OCI-LY3 (cell line): ENCODE measurements at regions not wholly inside any gene's neighbourhood (a gene's known extent, or its start where the extent isn't known, plus 50 kb on each side); places are given as distances from the start of the nearest gene placed in this dataset.

Experiments
- H2AFZ ChIP-seq: fragments of 200-600, 300-600 bp; shearing (Covaris generic); 2 replicates; pipeline ENCODE4 v1.6.0; 2014; ENCODE audit warnings: antibody characterized with exemption, low read depth, low read length
- H3K27ac ChIP-seq: fragments of 200-600, 300-600 bp; sonication (generic); 2 replicates; pipeline ENCODE4 v1.5.1; 2014; ENCODE audit warnings: mild to moderate bottlenecking, low read length, moderate library complexity, mixed read lengths
- H3K27me3 ChIP-seq: fragments of 200-600, 300-600 bp; sonication (generic); 2 replicates; pipeline ENCODE4 v1.6.1; 2014; ENCODE audit warnings: low read depth, low read length, mixed read lengths
- H3K36me3 ChIP-seq: fragments of 200-600, 300-600 bp; sonication (generic); replicated peaks from 2 replicates; pipeline ENCODE3; 2014; ENCODE audit warnings: low read depth, low read length, mixed read lengths
- H3K4me1 ChIP-seq: fragments of 300-600, 200-600 bp; sonication (generic); 2 replicates; pipeline ENCODE4 v1.6.1; 2014; ENCODE audit warnings: low read length, mixed read lengths
- H3K4me2 ChIP-seq: fragments of 200-600, 300-600 bp; sonication (generic); 2 replicates; pipeline ENCODE4 v1.6.1; 2014; ENCODE audit warnings: low read length, mixed read lengths
- H3K4me3 ChIP-seq: fragments of 300-600, 200-600 bp; sonication (generic); 2 replicates; pipeline ENCODE4 v1.5.1; 2014; ENCODE audit warnings: antibody characterized with exemption, mild to moderate bottlenecking, low read length, moderate library complexity
- H3K79me2 ChIP-seq: fragments of 300-600, 200-600 bp; shearing (Covaris generic); 2 replicates; pipeline ENCODE4 v1.6.1; 2014; ENCODE audit warnings: mild to moderate bottlenecking, low read length, mixed read lengths
- H3K9ac ChIP-seq: fragments of 300-600, 200-600 bp; shearing (Covaris generic); 2 replicates; pipeline ENCODE4 v1.6.0; 2014; ENCODE audit warnings: mild to moderate bottlenecking, low read length, moderate library complexity
- H3K9me3 ChIP-seq: fragments of 200-600, 300-600 bp; shearing (Covaris generic); 2 replicates; pipeline ENCODE4 v1.6.1; 2014; ENCODE audit warnings: low read length, mixed read lengths; ENCODE audit not compliant: insufficient read depth
- H4K20me1 ChIP-seq: fragments of 200-600, 300-600 bp; sonication (generic); 2 replicates; pipeline ENCODE4 v1.6.1; 2016; ENCODE audit warnings: low read length, mixed read lengths; ENCODE audit not compliant: insufficient read depth
- CTCF ChIP-seq: fragments of 200-600, 300-600 bp; sonication (generic); IDR thresholded peaks from 2 replicates; pipeline ENCODE4 v1.5.1; 2014; ENCODE audit warnings: antibody characterized with exemption, low read length, low read depth
- EZH2phosphoT487 ChIP-seq: fragments of 200-600 bp; shearing (Covaris generic); IDR thresholded peaks from 2 replicates; pipeline ENCODE4 v1.6.1; 2018; ENCODE audit warnings: antibody characterized with exemption, mixed run types, low read depth

- TF ChIP-seq EZH2phosphoT487, result no peak
- Histone ChIP-seq H3K4me3 (no peak overlapping the region), H4K20me1 (no peaks in the 10 kb centered on the region), H3K79me2 (no peaks in the 10 kb centered on the region), H3K27ac (no peak overlapping the region), H2AFZ (no peak overlapping the region), H3K36me3 (no peaks in the 10 kb centered on the region), H3K27me3 (no peaks in the 10 kb centered on the region), H3K9ac (no peak overlapping the region), H3K4me1 (no peaks in the 10 kb centered on the region), H3K4me2 (no peak overlapping the region), H3K9me3 (no peaks in the 10 kb centered on the region)
Observed at GRCh38 chr14:53758141-53758540, 198.5 kb downstream of the BMP4 start.

GRCh38 chr14:53757732-53758131, 198.9 kb downstream of the BMP4 start:
- Histone ChIP-seq H4K20me1 (no peaks in the 10 kb centered on the region), H3K4me1 (no peaks in the 10 kb centered on the region), H3K4me3 (no peak overlapping the region), H3K27me3 (no peaks in the 10 kb centered on the region), H3K9me3 (no peaks in the 10 kb centered on the region), H3K27ac (no peak overlapping the region), H2AFZ (no peak overlapping the region), H3K79me2 (no peaks in the 10 kb centered on the region), H3K9ac (no peak overlapping the region), H3K36me3 (no peaks in the 10 kb centered on the region), H3K4me2 (no peak overlapping the region)
- TF ChIP-seq EZH2phosphoT487 (no peak), CTCF (no peak)

- no peaks in the 10 kb centered on the region for H3K79me2 ChIP-seq
- no peaks in the 10 kb centered on the region for H3K4me1 ChIP-seq
- no peak overlapping the region for H3K4me3 ChIP-seq
- H3K9ac ChIP-seq, result no peak overlapping the region
- H3K27me3 ChIP-seq, result no peaks in the 10 kb centered on the region
- no peak for TF ChIP-seq CTCF
- no peak for TF ChIP-seq EZH2phosphoT487
- H3K4me2 ChIP-seq, result no peak overlapping the region
- H2AFZ ChIP-seq, result no peak overlapping the region
- H3K9me3 ChIP-seq, result no peaks in the 10 kb centered on the region
- no peaks in the 10 kb centered on the region for H3K36me3 ChIP-seq
- no peak overlapping the region for H3K27ac ChIP-seq
- H4K20me1 ChIP-seq, result no peaks in the 10 kb centered on the region
Observed at GRCh38 chr14:53751650-53752049, 205.0 kb downstream of the BMP4 start.

GRCh38 chr14:53748691-53749090, 207.9 kb downstream of the BMP4 start:
- Histone ChIP-seq H3K27me3 (no peaks in the 10 kb centered on the region), H3K9ac (no peak overlapping the region), H3K9me3 (no peaks in the 10 kb centered on the region), H4K20me1 (no peaks in the 10 kb centered on the region), H3K4me1 (no peaks in the 10 kb centered on the region), H3K4me2 (no peak overlapping the region), H3K27ac (no peak overlapping the region), H3K79me2 (no peaks in the 10 kb centered on the region), H3K4me3 (no peak overlapping the region), H3K36me3 (no peaks in the 10 kb centered on the region), H2AFZ (no peak overlapping the region)
- TF ChIP-seq EZH2phosphoT487, result no peak

- Histone ChIP-seq H3K36me3 (no peaks in the 10 kb centered on the region), H4K20me1 (no peaks in the 10 kb centered on the region), H2AFZ (no peak overlapping the region), H3K9ac (no peak overlapping the region), H3K27ac (no peak overlapping the region), H3K9me3 (no peaks in the 10 kb centered on the region), H3K27me3 (no peaks in the 10 kb centered on the region), H3K79me2 (no peaks in the 10 kb centered on the region), H3K4me3 (no peak overlapping the region), H3K4me1 (no peaks in the 10 kb centered on the region), H3K4me2 (no peak overlapping the region)
- TF ChIP-seq EZH2phosphoT487, result no peak
- no peak for TF ChIP-seq CTCF
Observed at GRCh38 chr14:53744857-53745256, 211.8 kb downstream of the BMP4 start.
